Ovary (tissue), 3 donors: ENCODE measurements at regions not wholly inside any gene's neighbourhood (a gene's known extent, or its start where the extent isn't known, plus 50 kb on each side); places are given as distances from the start of the nearest gene placed in this dataset.

Experiments used
- CTCF ChIP-seq, 3 donors: fragments of 450-650 bp in 2 of 3; fragments of 200-600 bp in 1 of 3; IDR thresholded peaks; one replicate each; pipeline versions ENCODE4 v1.5.1 to v1.8.0; 2016 to 2022; ENCODE audit warnings: antibody characterized with exemption in 3 of 3, mild to moderate bottlenecking in 1 of 3
- EP300 ChIP-seq: sonication (generic); formaldehyde crosslinking; IDR thresholded peaks from one replicate; pipeline ENCODE4 v1.6.1; 2017; ENCODE audit warnings: antibody characterized with exemption
- donor health status: DM: no; HTN: no; CAD: no.

- TF ChIP-seq CTCF (IDR thresholded peaks at IDR 0.05) (no peak), EP300 (no peak)
Measured at GRCh38 chr18:30265190-30265589, 777.4 kb downstream of the DSC3 start.
